Suprapubic skin (tissue), 3 donors: ENCODE measurements at regions not wholly inside any gene's neighbourhood (a gene's known extent, or its start where the extent isn't known, plus 50 kb on each side); places are given as distances from the start of the nearest gene placed in this dataset.

Source experiments
- POLR2A ChIP-seq, 2 donors: fragments of 450-650 bp; IDR thresholded peaks; one replicate each; pipeline ENCODE4 v1.6.1; 2017; ENCODE audit warnings: antibody characterized with exemption in 2 of 2, mild to moderate bottlenecking in 2 of 2, moderate library complexity in 2 of 2
- TF ChIP-seq, protein P1 (sequence below), 2 donors: fragments of 200-600 bp in 1 of 2; fragments of 450-650 bp in 1 of 2; sonication (generic) in 1 of 2; IDR thresholded peaks; one replicate each; pipeline ENCODE4 v1.5.1; 2016 to 2019; ENCODE audit warnings: antibody characterized with exemption in 2 of 2, mild to moderate bottlenecking in 1 of 2, moderate library complexity in 1 of 2

DNA sequence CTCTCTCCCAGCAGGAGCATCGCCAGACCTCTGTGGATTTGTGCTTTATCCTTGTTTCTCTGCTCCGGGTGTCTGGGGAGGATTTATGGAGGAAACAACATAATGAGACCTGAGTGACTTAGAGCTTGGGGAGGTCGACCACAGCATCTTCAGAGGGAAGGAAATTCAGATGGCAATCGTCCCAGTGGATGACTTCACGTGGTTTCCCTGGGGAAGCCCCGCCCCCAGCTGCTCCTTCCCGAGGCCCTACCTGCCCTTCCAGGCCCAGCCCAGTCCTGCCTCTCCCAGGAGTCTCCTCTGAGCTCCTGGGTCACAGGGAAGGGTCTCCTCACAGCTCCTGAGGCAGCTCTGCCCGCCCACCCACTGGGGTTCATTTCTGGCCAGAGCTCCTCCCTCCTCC lies 430.3 kb upstream of the SULF2 start:
- no peak for TF ChIP-seq POLR2A (IDR thresholded peaks at IDR 0.05)
- TF ChIP-seq, protein P1, sequence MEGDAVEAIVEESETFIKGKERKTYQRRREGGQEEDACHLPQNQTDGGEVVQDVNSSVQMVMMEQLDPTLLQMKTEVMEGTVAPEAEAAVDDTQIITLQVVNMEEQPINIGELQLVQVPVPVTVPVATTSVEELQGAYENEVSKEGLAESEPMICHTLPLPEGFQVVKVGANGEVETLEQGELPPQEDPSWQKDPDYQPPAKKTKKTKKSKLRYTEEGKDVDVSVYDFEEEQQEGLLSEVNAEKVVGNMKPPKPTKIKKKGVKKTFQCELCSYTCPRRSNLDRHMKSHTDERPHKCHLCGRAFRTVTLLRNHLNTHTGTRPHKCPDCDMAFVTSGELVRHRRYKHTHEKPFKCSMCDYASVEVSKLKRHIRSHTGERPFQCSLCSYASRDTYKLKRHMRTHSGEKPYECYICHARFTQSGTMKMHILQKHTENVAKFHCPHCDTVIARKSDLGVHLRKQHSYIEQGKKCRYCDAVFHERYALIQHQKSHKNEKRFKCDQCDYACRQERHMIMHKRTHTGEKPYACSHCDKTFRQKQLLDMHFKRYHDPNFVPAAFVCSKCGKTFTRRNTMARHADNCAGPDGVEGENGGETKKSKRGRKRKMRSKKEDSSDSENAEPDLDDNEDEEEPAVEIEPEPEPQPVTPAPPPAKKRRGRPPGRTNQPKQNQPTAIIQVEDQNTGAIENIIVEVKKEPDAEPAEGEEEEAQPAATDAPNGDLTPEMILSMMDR (IDR thresholded peaks at IDR 0.05), result no peak
